Brain microvascular endothelial cell (primary cell): ENCODE measurements at regions not wholly inside any gene's neighbourhood (a gene's known extent, or its start where the extent isn't known, plus 50 kb on each side); places are given as distances from the start of the nearest gene placed in this dataset.
"Not testable (repeated sequence)": the region's sequence is repeated elsewhere in the genome, so short reads cannot be mapped to it uniquely, and the experiment has no call there.

Experiments used
- DNase-seq: peaks from one replicate; pipeline ENCODE4 v3.0.0-alpha.2; 2020
- H3K27ac ChIP-seq: fragments of 250-450 bp; sonication (Bioruptor Pico); 2 replicates; pipeline ENCODE4 v1.5.1; 2020; ENCODE audit warnings: mild to moderate bottlenecking, moderate library complexity
- H3K27me3 ChIP-seq: fragments of 250-450 bp; sonication (Bioruptor Pico); replicated peaks from 2 replicates; pipeline ENCODE4 v1.5.1; 2020; ENCODE audit warnings: mild to moderate bottlenecking
- H3K36me3 ChIP-seq: fragments of 250-450 bp; sonication (Bioruptor Pico); replicated peaks from 2 replicates; pipeline ENCODE4 v1.5.1; 2020; ENCODE audit warnings: mild to moderate bottlenecking
- H3K4me3 ChIP-seq: 2 replicates; pipeline ENCODE4 v1.5.1; 2011; ENCODE audit warnings: low read depth, mild to moderate bottlenecking, control low read depth, low read length, moderate library complexity
- in situ Hi-C: cut with HindIII; loops from 2 replicates; pipeline ENCODE4 v1.10.0; 2017; ENCODE audit warnings: low sequenced_read_pairs, low pct_ligation_motif_present
- TF ChIP-seq, protein P1 (sequence below): IDR thresholded peaks from 2 replicates; pipeline ENCODE4 v1.5.1; 2011; ENCODE audit warnings: low read depth, mild to moderate bottlenecking, moderate library complexity, low read length, control low read depth, inconsistent platforms; ENCODE audit errors: missing control alignments

- H3K4me3 ChIP-seq = no peak overlapping the region
- in situ Hi-C loops = no loop called here
- H3K36me3 ChIP-seq = no peaks in the 10 kb centered on the region
- H3K27ac ChIP-seq = no peak overlapping the region
- H3K27me3 ChIP-seq = no peaks in the 10 kb centered on the region
- no peak for DNase-seq
- TF ChIP-seq, protein P1, sequence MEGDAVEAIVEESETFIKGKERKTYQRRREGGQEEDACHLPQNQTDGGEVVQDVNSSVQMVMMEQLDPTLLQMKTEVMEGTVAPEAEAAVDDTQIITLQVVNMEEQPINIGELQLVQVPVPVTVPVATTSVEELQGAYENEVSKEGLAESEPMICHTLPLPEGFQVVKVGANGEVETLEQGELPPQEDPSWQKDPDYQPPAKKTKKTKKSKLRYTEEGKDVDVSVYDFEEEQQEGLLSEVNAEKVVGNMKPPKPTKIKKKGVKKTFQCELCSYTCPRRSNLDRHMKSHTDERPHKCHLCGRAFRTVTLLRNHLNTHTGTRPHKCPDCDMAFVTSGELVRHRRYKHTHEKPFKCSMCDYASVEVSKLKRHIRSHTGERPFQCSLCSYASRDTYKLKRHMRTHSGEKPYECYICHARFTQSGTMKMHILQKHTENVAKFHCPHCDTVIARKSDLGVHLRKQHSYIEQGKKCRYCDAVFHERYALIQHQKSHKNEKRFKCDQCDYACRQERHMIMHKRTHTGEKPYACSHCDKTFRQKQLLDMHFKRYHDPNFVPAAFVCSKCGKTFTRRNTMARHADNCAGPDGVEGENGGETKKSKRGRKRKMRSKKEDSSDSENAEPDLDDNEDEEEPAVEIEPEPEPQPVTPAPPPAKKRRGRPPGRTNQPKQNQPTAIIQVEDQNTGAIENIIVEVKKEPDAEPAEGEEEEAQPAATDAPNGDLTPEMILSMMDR = no peak
These were observed 53.3 kb downstream of the TANC2 start for GRCh38 chr17:63019138-63019873.

- TF ChIP-seq, protein P1 = no peak
- Histone ChIP-seq H3K27me3 (no peaks in the 10 kb centered on the region), H3K36me3 (no peaks in the 10 kb centered on the region), H3K4me3 (no peak overlapping the region), H3K27ac (no peak overlapping the region)
- in situ Hi-C loops = no loop called here
- no peak for DNase-seq
These were observed 56.5 kb downstream of the TANC2 start for GRCh38 chr17:63022567-63022966.

- DNase-seq = no peak
- H3K36me3 ChIP-seq = no peaks in the 10 kb centered on the region
- no peak overlapping the region for H3K4me3 ChIP-seq
- TF ChIP-seq, protein P1 = no peak
- H3K27ac ChIP-seq = no peak overlapping the region
- no peaks in the 10 kb centered on the region for H3K27me3 ChIP-seq
- in situ Hi-C loops = no loop called here
These were observed 57.0 kb downstream of the TANC2 start for GRCh38 chr17:63023049-63023448.

DNA sequence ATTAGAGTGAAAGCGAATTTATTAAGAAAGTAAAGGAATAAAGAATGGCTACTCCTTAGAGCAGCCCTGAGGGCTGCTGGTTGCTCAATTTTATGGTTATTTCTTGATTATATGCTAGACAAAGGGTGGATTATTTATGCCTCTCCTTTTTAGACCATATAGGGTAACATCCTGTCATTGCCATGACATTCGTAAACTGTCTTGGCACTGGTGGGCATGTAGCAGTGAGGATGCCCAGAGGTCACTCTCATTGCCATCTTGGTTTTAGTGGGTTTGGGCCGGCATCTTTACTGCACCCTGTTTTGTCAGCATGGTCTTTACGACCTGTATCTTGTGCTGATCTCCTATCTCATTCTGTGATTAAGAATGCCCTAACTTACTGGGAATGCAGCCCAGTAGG lies 58.2 kb downstream of the TANC2 start:
- H3K4me3 ChIP-seq = no peak overlapping the region
- H3K27ac ChIP-seq = no peak overlapping the region
- H3K27me3 ChIP-seq = no peaks in the 10 kb centered on the region
- DNase-seq = no peak
- in situ Hi-C loops = no loop called here
- TF ChIP-seq, protein P1 = no peak
- H3K36me3 ChIP-seq = no peaks in the 10 kb centered on the region

DNA sequence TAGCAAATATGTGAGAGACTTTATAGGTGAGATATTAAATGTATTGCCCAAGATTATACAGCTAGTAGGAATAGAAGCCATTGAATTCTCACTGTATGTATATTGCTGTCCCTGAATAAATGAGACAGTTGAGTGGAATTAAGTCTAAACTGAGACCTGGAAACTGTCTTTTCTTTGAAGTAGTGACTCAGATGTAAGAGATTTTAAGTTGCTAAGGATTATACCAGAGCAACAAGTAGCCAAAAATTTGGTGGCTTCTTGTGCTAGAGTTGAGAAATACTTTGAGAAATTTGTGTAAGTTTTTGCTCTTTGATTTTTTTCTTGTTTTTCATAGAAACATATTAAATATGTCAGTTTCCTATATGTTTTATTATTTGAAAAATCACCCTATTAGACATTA lies 58.7 kb downstream of the TANC2 start:
- no peak overlapping the region for H3K4me3 ChIP-seq
- no peak overlapping the region for H3K27ac ChIP-seq
- H3K36me3 ChIP-seq = no peaks in the 10 kb centered on the region
- in situ Hi-C loops = no loop called here
- TF ChIP-seq, protein P1 = no peak
- no peak for DNase-seq
- no peaks in the 10 kb centered on the region for H3K27me3 ChIP-seq

GRCh38 chr17:63025637-63026036 lies 59.6 kb downstream of the TANC2 start:
- H3K27me3 ChIP-seq, H3K36me3 ChIP-seq, in situ Hi-C loops, H3K27ac ChIP-seq, H3K4me3 ChIP-seq, DNase-seq: not testable (repeated sequence)
